Aorta (tissue), 5 donors: ENCODE measurements at regions not wholly inside any gene's neighbourhood (a gene's known extent, or its start where the extent isn't known, plus 50 kb on each side); places are given as distances from the start of the nearest gene placed in this dataset.

Experiments used
- ATAC-seq: fragments of 200-7000 bp; cut with Tn5 transposase; one replicate; pipeline ENCODE4 v1.9.1; 2022; ENCODE audit warnings: moderate library complexity; ENCODE audit not compliant: low FRiP score
- DNase-seq, 2 donors: peaks; one replicate each; pipeline ENCODE4 v3.0.0-alpha.2; 2020
- H3K27ac ChIP-seq, 2 donors: one replicate each; pipeline ENCODE4 v1.5.1; 2013; ENCODE audit warnings: low read length in 2 of 2, mild to moderate bottlenecking in 2 of 2, moderate library complexity in 2 of 2, control low read depth in 1 of 2, inconsistent platforms in 1 of 2, low read depth in 1 of 2
- H3K27me3 ChIP-seq, 2 donors: one replicate each; pipeline ENCODE4 v1.6.1; 2013; ENCODE audit warnings: control low read depth in 1 of 2, low read length in 1 of 2, mild to moderate bottlenecking in 1 of 2, moderate library complexity in 1 of 2; ENCODE audit not compliant: insufficient read depth in 2 of 2, control insufficient read depth in 1 of 2
- H3K36me3 ChIP-seq, 2 donors: one replicate each; pipeline ENCODE4 v1.6.1; 2013; ENCODE audit warnings: control low read depth in 1 of 2, low read length in 1 of 2, mild to moderate bottlenecking in 1 of 2; ENCODE audit not compliant: insufficient read depth in 2 of 2, control insufficient read depth in 1 of 2
- H3K4me1 ChIP-seq, 2 donors: one replicate each; pipeline ENCODE4 v1.6.1; 2013; ENCODE audit warnings: low read length in 2 of 2, control low read depth in 1 of 2, mild to moderate bottlenecking in 1 of 2, moderate library complexity in 1 of 2; ENCODE audit not compliant: insufficient read depth in 2 of 2, control insufficient read depth in 1 of 2
- H3K4me3 ChIP-seq, 2 donors: one replicate each; pipeline ENCODE4 v1.5.1; 2013; ENCODE audit warnings: low read length in 2 of 2, control low read depth in 1 of 2, mild to moderate bottlenecking in 1 of 2
- H3K9me3 ChIP-seq: one replicate; pipeline ENCODE4 v1.6.1; 2013; ENCODE audit warnings: mild to moderate bottlenecking, low read length; ENCODE audit not compliant: control insufficient read depth
- WGBS, 2 donors: extraction: QIAGEN DNeasy Blood & Tissue Kit; methylation state at CpG; one replicate each; pipeline ENCODE4 v1.1.7; 2013; 5-methylcytosine and 5-hydroxymethylcytosine counted together
- intact Hi-C, 2 donors: fragments of 100-400 bp; cut with DNase I; formaldehyde crosslinking; loops; one replicate each; pipeline versions ENCODE4 v1.14.2 to v1.15.0; 2022
- donor health status: healthy with polysubstance abuse.
- donor health status: Bipolar disorder and iron deficiency.
- donor health status: DM: no; HTN: no; CAD: no.
- donor health status: DM: no; HTN: no; CAD: no.
- donor health status: DM: yes; HTN: yes; CAD: no.

- Histone ChIP-seq H3K36me3 (no peaks in the 10 kb centered on the region), H3K27me3 (no peaks in the 10 kb centered on the region), H3K9me3 (no peaks in the 10 kb centered on the region), H3K4me1 (no peaks in the 10 kb centered on the region), H3K27ac (no peak overlapping the region), H3K4me3 (no peak overlapping the region)
- DNase-seq, result peak in 1 of 2 donors; percentile 60
- no peak for ATAC-seq
- intact Hi-C loops, result no loop called here
- 86 to 95% methylated on average over 14 of the region's 14 CpGs for WGBS, 2 donors
Measured at GRCh38 chr22:44385296-44385610, 72.5 kb upstream of the SHISAL1 start.

DNA sequence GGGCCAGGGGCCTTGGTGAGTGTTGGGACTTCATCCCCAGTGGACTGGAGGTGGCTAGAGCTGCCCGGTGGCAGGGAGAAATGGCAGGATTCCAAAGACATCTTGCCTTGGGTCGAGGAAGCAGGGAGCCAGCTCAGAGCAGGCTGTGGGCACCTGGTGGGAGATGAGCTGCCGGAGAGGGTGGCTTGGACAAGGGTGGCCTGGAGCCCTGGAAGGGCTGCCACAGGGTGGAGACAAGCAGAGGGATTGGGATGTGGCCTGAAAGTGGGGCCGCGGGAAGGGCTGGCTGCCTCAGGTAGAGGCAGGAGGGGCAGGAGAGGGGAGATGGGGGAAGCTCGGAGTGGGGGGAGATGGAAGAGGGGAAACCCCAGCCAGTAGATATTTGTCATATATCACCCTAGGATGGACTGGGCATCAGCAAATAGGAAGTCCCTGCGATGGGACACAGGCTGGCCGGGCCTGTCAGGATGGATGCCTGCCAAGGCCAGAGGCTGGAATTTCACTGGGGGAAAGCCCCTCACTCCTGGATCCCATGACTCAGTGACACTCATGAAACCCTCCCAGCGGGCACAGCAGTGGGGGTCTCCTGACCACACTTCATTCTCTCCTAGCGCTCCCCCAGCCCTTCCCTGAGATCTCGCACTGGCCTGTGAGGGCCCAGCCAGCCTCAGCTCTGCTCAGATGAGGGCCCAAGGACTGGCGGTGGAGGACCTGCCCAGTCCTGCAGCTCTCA, 72.0 kb upstream of the SHISAL1 start:
- ATAC-seq, result no peak
- Histone ChIP-seq H3K27ac (no peak overlapping the region), H3K36me3 (no peaks in the 10 kb centered on the region), H3K9me3 (no peaks in the 10 kb centered on the region), H3K4me3 (no peak overlapping the region), H3K27me3 (no peaks in the 10 kb centered on the region), H3K4me1 (no peaks in the 10 kb centered on the region)
- WGBS, 2 donors, result 85 to 87% methylated on average over 12 of the region's 12 CpGs
- peak; percentile 30 for DNase-seq
- intact Hi-C loops, result no loop called here

DNA sequence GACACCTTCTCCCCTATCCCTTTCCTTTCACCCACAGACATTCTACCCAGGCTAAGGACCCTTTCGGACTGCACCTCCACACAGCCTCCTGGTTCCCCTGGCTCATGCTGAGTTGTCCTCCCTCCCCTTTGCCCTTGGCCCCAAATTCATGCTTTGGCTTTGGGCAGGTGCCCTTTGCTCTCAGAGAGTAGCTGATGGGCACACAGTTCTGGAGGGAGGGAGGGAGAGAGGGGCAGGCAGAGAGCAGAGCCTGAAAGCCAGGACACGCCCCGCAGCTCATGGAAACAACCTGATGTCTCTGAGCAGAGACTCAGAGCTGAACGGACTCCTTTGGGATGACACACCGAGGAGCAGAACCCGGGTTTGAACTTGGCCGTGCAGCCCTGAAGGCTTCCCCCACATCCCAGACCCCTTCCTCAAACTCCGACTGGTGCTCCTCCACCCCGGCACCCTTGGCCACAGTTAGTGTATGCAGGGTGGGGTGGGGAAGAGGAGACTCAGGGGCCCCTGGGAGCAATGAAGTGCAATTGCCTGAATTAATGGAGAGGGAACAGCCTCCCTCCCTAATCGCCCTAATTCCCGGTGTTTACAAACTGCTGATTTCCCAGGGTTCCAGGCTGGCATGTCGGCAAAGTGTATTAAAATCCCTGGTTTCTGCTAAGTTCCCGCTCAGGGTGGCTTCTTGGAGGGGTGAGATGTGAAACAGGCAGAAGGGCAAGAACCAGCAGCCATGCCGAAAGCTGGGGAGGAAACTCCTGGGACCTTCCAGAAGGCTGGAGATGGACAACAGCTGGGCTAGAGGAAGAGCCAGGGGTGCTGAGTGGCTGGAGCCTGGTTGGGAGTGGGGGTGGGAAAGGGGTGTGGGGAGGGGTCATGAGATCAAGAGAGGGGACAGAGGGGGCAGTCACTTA, 71.2 kb upstream of the SHISAL1 start:
- no peaks in the 10 kb centered on the region for H3K9me3 ChIP-seq
- no peaks in the 10 kb centered on the region for H3K27me3 ChIP-seq
- DNase-seq (peak; percentile 31 to 56), ATAC-seq (no peak)
- intact Hi-C loops, result no loop called here
- 91 to 92% methylated on average over 14 of the region's 14 CpGs for WGBS, 2 donors
- H3K4me1 ChIP-seq, result no peaks in the 10 kb centered on the region
- no peaks in the 10 kb centered on the region for H3K36me3 ChIP-seq
- no peak overlapping the region for H3K27ac ChIP-seq
- H3K4me3 ChIP-seq, result no peak overlapping the region

- intact Hi-C loops, result no loop called here
- peaks cover 0 to 1% of the 10 kb centered on the region in 2 donors for H3K27me3 ChIP-seq
- ATAC-seq, result no peak
Measured at GRCh38 chr22:44383064-44383575, 70.4 kb upstream of the SHISAL1 start.

DNA sequence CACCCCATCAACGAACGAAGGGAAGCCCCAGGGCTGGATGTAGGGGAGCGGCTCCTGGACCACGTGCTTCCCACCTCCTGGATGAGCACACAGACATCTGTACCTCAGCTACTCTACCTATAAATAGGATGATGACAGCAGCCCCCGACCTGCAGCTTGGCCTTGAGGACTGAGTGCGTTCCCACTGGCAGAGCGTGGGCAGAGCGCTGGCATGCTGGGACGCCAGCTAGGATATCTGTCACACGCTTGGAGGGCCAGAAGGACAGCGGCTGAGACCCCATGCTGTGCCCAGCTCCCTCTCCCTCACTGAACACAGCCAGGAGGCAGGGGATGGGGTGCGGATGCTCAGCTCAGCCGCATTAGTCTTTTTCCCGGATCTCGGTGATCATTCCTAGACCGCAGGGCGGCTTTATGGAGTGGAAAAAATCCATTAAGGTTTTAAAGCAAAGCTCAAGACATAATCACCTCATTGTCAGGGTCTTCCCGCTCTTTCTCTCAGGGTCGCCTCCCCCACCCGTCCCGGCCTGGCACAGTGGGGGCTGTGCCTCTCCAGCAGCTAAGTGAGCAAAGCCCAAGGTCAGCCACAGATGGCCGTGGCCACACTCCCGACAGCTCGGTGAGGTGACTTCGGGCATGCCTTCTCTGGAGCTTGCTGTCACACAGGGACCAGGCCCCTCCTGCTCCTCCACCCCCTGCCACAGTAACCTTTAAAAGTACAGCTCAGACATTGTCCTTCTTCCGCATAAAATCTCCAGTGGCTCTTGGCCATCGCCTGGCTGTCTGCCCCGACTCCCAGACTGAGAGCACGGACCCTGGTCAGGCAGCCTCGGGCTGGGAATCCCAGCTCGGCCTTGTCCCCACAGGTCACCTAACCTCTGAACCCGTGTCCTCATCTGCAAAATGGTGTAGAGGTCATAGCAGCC, 69.6 kb upstream of the SHISAL1 start:
- 78 to 82% methylated on average over 32 of the region's 32 CpGs for WGBS, 2 donors
- peak; percentile 22 to 72 for DNase-seq
- intact Hi-C loops, result no loop called here

More at GRCh38 chr22:44383064-44383575, 70.4 kb upstream of the SHISAL1 start:
- no peak overlapping the region for H3K4me3 ChIP-seq
- H3K9me3 ChIP-seq, result peaks cover 4% of the 10 kb centered on the region
- DNase-seq, result peak in 1 of 2 donors; percentile 15
- H3K36me3 ChIP-seq, result no peaks in the 10 kb centered on the region
- no peak overlapping the region for H3K27ac ChIP-seq
- 74 to 80% methylated on average over 6 of the region's 6 CpGs for WGBS, 2 donors
- no peaks in the 10 kb centered on the region for H3K4me1 ChIP-seq

DNA sequence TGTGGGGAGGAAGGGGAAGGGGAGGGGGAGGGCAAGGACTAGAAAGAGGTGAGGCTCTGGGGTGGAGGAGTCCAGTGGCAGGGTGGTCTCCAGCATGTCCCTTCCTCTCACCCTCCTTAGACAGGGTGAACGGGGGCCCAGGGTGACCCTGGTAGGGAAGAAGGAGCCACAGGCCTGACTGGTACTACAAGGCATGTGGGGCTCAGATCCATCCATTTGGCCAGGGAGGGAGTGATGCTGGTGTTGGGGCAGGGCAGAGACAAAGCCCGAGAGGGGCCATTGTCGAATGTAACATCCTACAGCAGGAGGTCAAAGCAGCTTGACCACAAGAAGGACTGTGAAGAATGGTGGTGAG, 69.0 kb upstream of the SHISAL1 start:
- no peak for ATAC-seq
- Histone ChIP-seq H3K36me3 (no peaks in the 10 kb centered on the region), H3K27ac (no peak overlapping the region), H3K4me1 (no peaks in the 10 kb centered on the region), H3K4me3 (no peak overlapping the region), H3K9me3 (peaks cover 6% of the 10 kb centered on the region), H3K27me3 (peaks cover 0 to 1% of the 10 kb centered on the region in 2 donors)
- intact Hi-C loops, result no loop called here
- WGBS, 2 donors, result 88 to 92% methylated on average over 3 of the region's 3 CpGs
- DNase-seq, result peak; percentile 21

More for the DNA sequence above, 69.6 kb upstream of the SHISAL1 start:
- no peak overlapping the region for H3K27ac ChIP-seq
- no peaks in the 10 kb centered on the region for H3K36me3 ChIP-seq
- peaks cover 6% of the 10 kb centered on the region for H3K9me3 ChIP-seq
- peaks cover 0 to 1% of the 10 kb centered on the region in 2 donors for H3K27me3 ChIP-seq
- H3K4me3 ChIP-seq, result no peak overlapping the region
- ATAC-seq, result no peak
- no peaks in the 10 kb centered on the region for H3K4me1 ChIP-seq

DNA sequence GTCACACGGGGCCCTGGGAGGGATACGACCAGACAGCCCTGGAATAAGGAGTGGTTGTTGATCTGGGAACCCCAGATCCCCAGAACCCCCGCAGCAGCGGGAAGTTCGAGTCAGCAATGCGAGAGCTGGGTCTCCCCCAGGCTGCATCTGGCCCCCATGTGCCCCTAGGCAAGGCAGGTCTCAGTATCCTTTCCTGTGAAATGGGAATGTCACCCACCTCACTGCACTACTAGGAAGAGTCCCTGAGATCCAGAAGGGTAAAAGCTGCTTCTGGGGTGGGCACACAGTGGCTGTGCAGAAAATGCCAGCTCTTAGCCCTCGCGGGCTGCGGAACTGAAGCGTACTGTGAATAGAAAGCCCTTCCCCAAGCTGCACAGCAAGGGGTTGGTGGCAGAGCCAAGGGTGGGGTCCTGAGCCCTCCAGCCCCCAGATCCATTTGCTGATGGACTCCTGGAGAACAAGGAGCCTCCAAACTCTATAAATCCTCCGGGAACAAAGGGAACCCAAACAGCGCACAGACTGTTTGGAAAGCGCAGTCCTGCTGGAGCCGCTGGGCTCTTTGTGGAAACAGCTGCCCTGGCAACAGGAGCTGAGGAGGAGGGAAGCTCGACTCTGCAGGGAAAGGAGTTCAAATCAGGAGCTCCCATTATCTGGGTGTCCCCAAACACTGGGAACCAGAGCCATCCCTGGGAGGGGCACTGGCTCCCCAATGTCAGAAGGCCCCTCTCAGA, 68.2 kb upstream of the SHISAL1 start:
- 40 to 49% methylated on average over 15 of the region's 15 CpGs for WGBS, 2 donors
- H3K27ac ChIP-seq, result no peak overlapping the region

More for the DNA sequence above, 68.2 kb upstream of the SHISAL1 start:
- intact Hi-C loops, result no loop called here
- DNase-seq, result peak; percentile 24 to 42
- Histone ChIP-seq H3K27me3 (peaks cover 0 to 1% of the 10 kb centered on the region in 2 donors), H3K4me3 (no peak overlapping the region), H3K4me1 (no peaks in the 10 kb centered on the region), H3K36me3 (no peaks in the 10 kb centered on the region), H3K9me3 (peaks cover 6% of the 10 kb centered on the region)
- ATAC-seq, result no peak
